Mesothelial cell of epicardium (in vitro differentiated cells): ENCODE measurements at regions not wholly inside any gene's neighbourhood (a gene's known extent, or its start where the extent isn't known, plus 50 kb on each side); places are given as distances from the start of the nearest gene placed in this dataset.
A peak's percentile ranks its signal among the peaks of the same experiment; 100 is the strongest.

Experiments
- DNase-seq, 2 experiments: peaks; one replicate each; pipeline ENCODE4 v3.0.0; 2021; ENCODE audit warnings: low spot score in 2 of 2; ENCODE audit not compliant: unreplicated experiment in 2 of 2
- H3K27ac Mint-ChIP-seq: 2 replicates; pipeline ENCODE4 v1.8.0; 2021; ENCODE audit warnings: mixed read lengths
- H3K27me3 Mint-ChIP-seq: 2 replicates; pipeline ENCODE4 v1.8.0; 2021; ENCODE audit warnings: low read depth, mixed read lengths
- H3K36me3 Mint-ChIP-seq: 2 replicates; pipeline ENCODE4 v1.8.0; 2021; ENCODE audit warnings: mixed read lengths
- H3K4me1 Mint-ChIP-seq: 2 replicates; pipeline ENCODE4 v1.8.0; 2021; ENCODE audit warnings: mixed read lengths
- H3K4me3 Mint-ChIP-seq: 2 replicates; pipeline ENCODE4 v1.8.0; 2021; ENCODE audit warnings: mild to moderate bottlenecking, moderate library complexity, mixed read lengths
- H3K9me3 Mint-ChIP-seq: 2 replicates; pipeline ENCODE4 v1.8.0; 2021; ENCODE audit warnings: mixed read lengths
- TF ChIP-seq, protein P1 (sequence below): fragments of 200-600 bp; sonication (generic); IDR thresholded peaks from one replicate; pipeline ENCODE4 v1.5.0; 2021; ENCODE audit warnings: antibody characterized with exemption; ENCODE audit not compliant: unreplicated experiment

GRCh38 chr1:163537809-163538208 lies 216.1 kb downstream of the NUF2 start:
- TF ChIP-seq, protein P1, sequence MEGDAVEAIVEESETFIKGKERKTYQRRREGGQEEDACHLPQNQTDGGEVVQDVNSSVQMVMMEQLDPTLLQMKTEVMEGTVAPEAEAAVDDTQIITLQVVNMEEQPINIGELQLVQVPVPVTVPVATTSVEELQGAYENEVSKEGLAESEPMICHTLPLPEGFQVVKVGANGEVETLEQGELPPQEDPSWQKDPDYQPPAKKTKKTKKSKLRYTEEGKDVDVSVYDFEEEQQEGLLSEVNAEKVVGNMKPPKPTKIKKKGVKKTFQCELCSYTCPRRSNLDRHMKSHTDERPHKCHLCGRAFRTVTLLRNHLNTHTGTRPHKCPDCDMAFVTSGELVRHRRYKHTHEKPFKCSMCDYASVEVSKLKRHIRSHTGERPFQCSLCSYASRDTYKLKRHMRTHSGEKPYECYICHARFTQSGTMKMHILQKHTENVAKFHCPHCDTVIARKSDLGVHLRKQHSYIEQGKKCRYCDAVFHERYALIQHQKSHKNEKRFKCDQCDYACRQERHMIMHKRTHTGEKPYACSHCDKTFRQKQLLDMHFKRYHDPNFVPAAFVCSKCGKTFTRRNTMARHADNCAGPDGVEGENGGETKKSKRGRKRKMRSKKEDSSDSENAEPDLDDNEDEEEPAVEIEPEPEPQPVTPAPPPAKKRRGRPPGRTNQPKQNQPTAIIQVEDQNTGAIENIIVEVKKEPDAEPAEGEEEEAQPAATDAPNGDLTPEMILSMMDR = no peak
- peak overlapping the region; percentile 79 for H3K27ac Mint-ChIP-seq
- H3K4me1 Mint-ChIP-seq = peaks cover 40% of the 10 kb centered on the region
- H3K27me3 Mint-ChIP-seq = no peaks in the 10 kb centered on the region
- no peaks in the 10 kb centered on the region for H3K36me3 Mint-ChIP-seq
- no peak overlapping the region for H3K4me3 Mint-ChIP-seq
- DNase-seq = no peak
- no peaks in the 10 kb centered on the region for H3K9me3 Mint-ChIP-seq

GRCh38 chr1:163538667-163539066 lies 216.9 kb downstream of the NUF2 start:
- Mint-ChIP-seq H3K9me3 (no peaks in the 10 kb centered on the region), H3K4me1 (peaks cover 40% of the 10 kb centered on the region), H3K4me3 (no peak overlapping the region), H3K27ac (peak overlapping the region; percentile 79), H3K36me3 (no peaks in the 10 kb centered on the region), H3K27me3 (no peaks in the 10 kb centered on the region)
- no peak for DNase-seq
- TF ChIP-seq, protein P1 = no peak

GRCh38 chr1:163540727-163541126 lies 219.0 kb downstream of the NUF2 start:
- TF ChIP-seq, protein P1 = no peak

GRCh38 chr1:163544441-163544840 lies 222.7 kb downstream of the NUF2 start:
- H3K27me3 Mint-ChIP-seq = no peaks in the 10 kb centered on the region
- H3K27ac Mint-ChIP-seq = no peak overlapping the region
- DNase-seq = no peak
- H3K4me1 Mint-ChIP-seq = peaks cover 5% of the 10 kb centered on the region
- peaks cover 1% of the 10 kb centered on the region for H3K36me3 Mint-ChIP-seq
- TF ChIP-seq, protein P1 = no peak
- H3K4me3 Mint-ChIP-seq = no peak overlapping the region
- H3K9me3 Mint-ChIP-seq = peaks cover 4% of the 10 kb centered on the region

More at GRCh38 chr1:163540727-163541126, 219.0 kb downstream of the NUF2 start:
- H3K9me3 Mint-ChIP-seq = no peaks in the 10 kb centered on the region
- H3K36me3 Mint-ChIP-seq = no peaks in the 10 kb centered on the region
- H3K27ac Mint-ChIP-seq = no peak overlapping the region
- H3K27me3 Mint-ChIP-seq = no peaks in the 10 kb centered on the region
- H3K4me1 Mint-ChIP-seq = peaks cover 36% of the 10 kb centered on the region
- no peak overlapping the region for H3K4me3 Mint-ChIP-seq
- DNase-seq = no peak

DNA sequence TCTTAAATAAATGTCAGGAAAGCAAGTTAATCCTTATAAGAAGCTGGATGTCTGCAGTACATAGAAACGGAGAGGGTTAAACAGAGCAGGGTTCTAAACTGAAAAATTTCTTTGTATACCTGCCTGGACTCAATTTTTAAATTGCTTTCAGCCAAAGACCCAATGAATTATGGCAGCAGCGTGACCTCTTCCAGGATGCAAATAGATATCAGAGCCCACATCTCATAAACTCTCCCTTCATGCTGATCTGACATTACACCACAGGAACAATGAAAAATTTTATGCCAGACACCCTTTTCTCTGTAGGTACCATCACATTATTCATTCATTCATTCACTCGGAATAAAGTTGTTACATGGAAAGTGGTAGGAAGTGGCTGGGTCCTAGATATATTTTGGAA lies 236.4 kb downstream of the NUF2 start:
- Mint-ChIP-seq H3K27me3 (no peaks in the 10 kb centered on the region), H3K27ac (no peak overlapping the region), H3K4me1 (peaks cover 22% of the 10 kb centered on the region), H3K4me3 (no peak overlapping the region), H3K9me3 (peaks cover 15% of the 10 kb centered on the region), H3K36me3 (peaks cover 12% of the 10 kb centered on the region)
- TF ChIP-seq, protein P1 = no peak
- no peak for DNase-seq

- Mint-ChIP-seq H3K27ac (peak overlapping the region; percentile 88), H3K9me3 (no peaks in the 10 kb centered on the region), H3K36me3 (no peaks in the 10 kb centered on the region), H3K27me3 (no peaks in the 10 kb centered on the region), H3K4me3 (no peak overlapping the region), H3K4me1 (peaks cover 32% of the 10 kb centered on the region)
- TF ChIP-seq, protein P1 = no peak
- DNase-seq = no peak
Observed at GRCh38 chr1:163561580-163562295, 240.0 kb downstream of the NUF2 start.
